ENCODE measurements at regions not wholly inside any gene's neighbourhood (a gene's known extent, or its start where the extent isn't known, plus 50 kb on each side); places are given as distances from the start of the nearest gene placed in this dataset.
"Not testable (repeated sequence)": the region's sequence is repeated elsewhere in the genome, so short reads cannot be mapped to it uniquely, and the experiment has no call there.

- Histone ChIP-seq H3K27ac (ENCODE audit: insufficient read depth, low read length) (no peak overlapping the region), H3K79me2 (ENCODE audit: control insufficient read depth, insufficient read depth, low read length) (no peaks in the 10 kb centered on the region), H3K4me1 (ENCODE audit: control insufficient read depth, extremely low read depth, insufficient read depth, low read length) (no peaks in the 10 kb centered on the region), H3K27me3 (ENCODE audit: control insufficient read depth, insufficient read depth, low read length) (no peaks in the 10 kb centered on the region), H4K20me1 (ENCODE audit: control insufficient read depth, extremely low read depth, insufficient read depth, low read length) (no peaks in the 10 kb centered on the region), H3K9ac (ENCODE audit: insufficient read depth, low read length) (no peak overlapping the region), H2AFZ (ENCODE audit: low read length) (no peak overlapping the region), H3K4me2 (ENCODE audit: extremely low read depth, insufficient read depth, low read length) (no peak overlapping the region), H3K4me3 (replicated peaks in 1 of 4; ENCODE audit: control extremely low read depth in 1 of 4, insufficient read depth in 1 of 4, low read depth in 3 of 4, low read length in 4 of 4) (no peak overlapping the region), H3K36me3 (ENCODE audit: control insufficient read depth, insufficient read depth, low read length) (no peaks in the 10 kb centered on the region), H3K9me3 (ENCODE audit: control insufficient read depth, insufficient read depth, low read depth, low read length) (no peaks in the 10 kb centered on the region)
- no peak for TF ChIP-seq EZH2 (IDR thresholded peaks at IDR 0.05; ENCODE audit: low read length, missing control alignments)
- TF ChIP-seq, protein P1, sequence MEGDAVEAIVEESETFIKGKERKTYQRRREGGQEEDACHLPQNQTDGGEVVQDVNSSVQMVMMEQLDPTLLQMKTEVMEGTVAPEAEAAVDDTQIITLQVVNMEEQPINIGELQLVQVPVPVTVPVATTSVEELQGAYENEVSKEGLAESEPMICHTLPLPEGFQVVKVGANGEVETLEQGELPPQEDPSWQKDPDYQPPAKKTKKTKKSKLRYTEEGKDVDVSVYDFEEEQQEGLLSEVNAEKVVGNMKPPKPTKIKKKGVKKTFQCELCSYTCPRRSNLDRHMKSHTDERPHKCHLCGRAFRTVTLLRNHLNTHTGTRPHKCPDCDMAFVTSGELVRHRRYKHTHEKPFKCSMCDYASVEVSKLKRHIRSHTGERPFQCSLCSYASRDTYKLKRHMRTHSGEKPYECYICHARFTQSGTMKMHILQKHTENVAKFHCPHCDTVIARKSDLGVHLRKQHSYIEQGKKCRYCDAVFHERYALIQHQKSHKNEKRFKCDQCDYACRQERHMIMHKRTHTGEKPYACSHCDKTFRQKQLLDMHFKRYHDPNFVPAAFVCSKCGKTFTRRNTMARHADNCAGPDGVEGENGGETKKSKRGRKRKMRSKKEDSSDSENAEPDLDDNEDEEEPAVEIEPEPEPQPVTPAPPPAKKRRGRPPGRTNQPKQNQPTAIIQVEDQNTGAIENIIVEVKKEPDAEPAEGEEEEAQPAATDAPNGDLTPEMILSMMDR (conservative IDR thresholded peaks at IDR 0.05 in 1 of 2, IDR thresholded peaks at IDR 0.05 in 1 of 2; ENCODE audit: low read depth in 1 of 2, low read length in 2 of 2), result no peak
- DNase-seq (ENCODE audit: low read depth in 2 of 2), result no peak
Observed at GRCh38 chr20:55090286-55090685, 614.9 kb downstream of the DOK5 start.

DNA sequence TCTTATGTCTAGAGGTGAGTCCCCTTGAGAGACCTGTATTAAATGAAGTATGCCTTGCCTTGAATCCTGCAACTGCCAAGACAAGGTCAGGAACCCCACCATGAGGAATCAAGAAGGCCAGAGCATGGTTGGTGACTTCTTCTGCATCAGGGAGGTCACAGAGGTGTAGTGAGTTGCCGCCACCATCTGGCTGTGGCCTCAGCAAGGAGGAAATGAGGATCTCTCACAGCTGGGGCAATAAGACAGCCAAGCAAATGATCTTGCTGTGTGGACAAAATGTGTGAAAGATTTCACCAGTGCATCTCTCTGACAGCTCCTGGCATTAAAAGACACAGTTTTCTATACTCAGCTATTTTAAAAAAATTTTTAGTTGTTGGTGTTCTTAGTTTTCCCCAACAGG, 611.0 kb downstream of the DOK5 start:
- no peaks in the 10 kb centered on the region for H3K36me3 ChIP-seq (ENCODE audit: control insufficient read depth, insufficient read depth, low read length)
- no peaks in the 10 kb centered on the region for H4K20me1 ChIP-seq (ENCODE audit: control insufficient read depth, extremely low read depth, insufficient read depth, low read length)
- H3K4me1 ChIP-seq (ENCODE audit: control insufficient read depth, extremely low read depth, insufficient read depth, low read length), result no peaks in the 10 kb centered on the region
- H3K4me3 ChIP-seq (replicated peaks in 1 of 4; ENCODE audit: control extremely low read depth in 1 of 4, insufficient read depth in 1 of 4, low read depth in 3 of 4, low read length in 4 of 4), result no peak overlapping the region
- H3K27me3 ChIP-seq (ENCODE audit: control insufficient read depth, insufficient read depth, low read length), result no peaks in the 10 kb centered on the region
- no peak for DNase-seq (ENCODE audit: low read depth in 2 of 2)
- H3K9ac ChIP-seq (ENCODE audit: insufficient read depth, low read length), result no peak overlapping the region
- H2AFZ ChIP-seq (ENCODE audit: low read length), result no peak overlapping the region
- no peak overlapping the region for H3K4me2 ChIP-seq (ENCODE audit: extremely low read depth, insufficient read depth, low read length)
- no peak for TF ChIP-seq EZH2 (IDR thresholded peaks at IDR 0.05; ENCODE audit: low read length, missing control alignments)
- TF ChIP-seq, protein P1 (conservative IDR thresholded peaks at IDR 0.05 in 1 of 2, IDR thresholded peaks at IDR 0.05 in 1 of 2; ENCODE audit: low read depth in 1 of 2, low read length in 2 of 2), result no peak
- no peak overlapping the region for H3K27ac ChIP-seq (ENCODE audit: insufficient read depth, low read length)
- no peaks in the 10 kb centered on the region for H3K79me2 ChIP-seq (ENCODE audit: control insufficient read depth, insufficient read depth, low read length)
- no peaks in the 10 kb centered on the region for H3K9me3 ChIP-seq (ENCODE audit: control insufficient read depth, insufficient read depth, low read depth, low read length)

DNA sequence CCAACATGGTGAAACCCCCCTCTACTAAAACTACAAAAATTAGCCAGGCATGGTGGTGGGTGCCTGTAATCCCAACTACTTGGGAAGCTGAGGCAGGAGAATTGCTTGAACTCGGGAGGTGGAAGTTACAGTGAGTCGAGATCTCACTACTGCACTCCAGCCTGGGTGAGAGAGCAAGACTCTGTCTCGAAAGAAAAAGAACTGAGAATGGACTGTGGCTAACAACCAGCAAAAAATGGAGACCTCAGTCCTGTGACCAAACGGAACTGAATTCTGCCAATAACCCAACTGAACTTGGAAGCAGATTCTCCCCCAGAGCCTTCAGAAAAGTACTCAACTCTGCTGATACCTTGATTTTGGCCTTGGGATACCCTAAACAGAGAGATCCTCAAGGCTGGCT, 604.5 kb downstream of the DOK5 start:
- H2AFZ ChIP-seq (ENCODE audit: low read length), result no peak overlapping the region
- no peaks in the 10 kb centered on the region for H3K27me3 ChIP-seq (ENCODE audit: control insufficient read depth, insufficient read depth, low read length)
- H3K27ac ChIP-seq (ENCODE audit: insufficient read depth, low read length), result no peak overlapping the region
- H3K4me3 ChIP-seq (replicated peaks in 1 of 4; ENCODE audit: control extremely low read depth in 1 of 4, insufficient read depth in 1 of 4, low read depth in 3 of 4, low read length in 4 of 4), result no peak overlapping the region
- H4K20me1 ChIP-seq (ENCODE audit: control insufficient read depth, extremely low read depth, insufficient read depth, low read length), result no peaks in the 10 kb centered on the region
- H3K9me3 ChIP-seq (ENCODE audit: control insufficient read depth, insufficient read depth, low read depth, low read length), result no peaks in the 10 kb centered on the region
- no peaks in the 10 kb centered on the region for H3K36me3 ChIP-seq (ENCODE audit: control insufficient read depth, insufficient read depth, low read length)
- no peak overlapping the region for H3K9ac ChIP-seq (ENCODE audit: insufficient read depth, low read length)
- H3K79me2 ChIP-seq (ENCODE audit: control insufficient read depth, insufficient read depth, low read length), result no peaks in the 10 kb centered on the region
- no peak overlapping the region for H3K4me2 ChIP-seq (ENCODE audit: extremely low read depth, insufficient read depth, low read length)
- DNase-seq (ENCODE audit: low read depth in 2 of 2), result no peak
- H3K4me1 ChIP-seq (ENCODE audit: control insufficient read depth, extremely low read depth, insufficient read depth, low read length), result no peaks in the 10 kb centered on the region
- TF ChIP-seq, protein P1 (conservative IDR thresholded peaks at IDR 0.05 in 1 of 2, IDR thresholded peaks at IDR 0.05 in 1 of 2; ENCODE audit: low read depth in 1 of 2, low read length in 2 of 2), result no peak
- TF ChIP-seq EZH2 (IDR thresholded peaks at IDR 0.05; ENCODE audit: low read length, missing control alignments), result no peak

DNA sequence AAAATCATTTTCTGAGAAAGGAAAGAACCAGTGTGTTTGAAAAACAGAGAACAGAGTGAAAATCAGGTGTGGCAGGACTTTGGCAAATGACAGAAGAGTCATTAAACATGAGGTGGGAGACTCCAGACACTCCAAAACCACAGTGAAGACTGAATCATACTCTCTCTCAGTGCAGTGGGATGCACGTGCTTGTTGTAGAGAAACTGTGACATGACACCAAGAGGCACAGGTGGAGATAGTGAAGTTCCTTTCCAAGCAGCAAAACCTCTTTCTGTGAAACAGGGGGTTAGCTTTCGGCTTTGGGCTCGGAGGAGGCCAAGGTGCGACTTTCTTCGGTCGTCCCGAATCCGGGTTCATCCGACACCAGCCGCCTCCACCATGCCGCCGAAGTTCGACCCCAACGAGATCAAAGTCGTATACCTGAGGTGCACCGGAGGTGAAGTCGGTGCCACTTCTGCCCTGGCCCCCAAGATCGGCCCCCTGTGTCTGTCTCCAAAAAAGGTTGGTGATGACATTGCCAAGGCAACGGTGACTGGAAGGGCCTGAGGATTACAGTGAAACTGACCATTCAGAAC, 599.0 kb downstream of the DOK5 start:
- not testable (repeated sequence) for H3K4me2 ChIP-seq (ENCODE audit: extremely low read depth, insufficient read depth, low read length); H3K9ac ChIP-seq (ENCODE audit: insufficient read depth, low read length); H2AFZ ChIP-seq (ENCODE audit: low read length); H3K4me1 ChIP-seq (ENCODE audit: control insufficient read depth, extremely low read depth, insufficient read depth, low read length); H3K27ac ChIP-seq (ENCODE audit: insufficient read depth, low read length); H3K9me3 ChIP-seq (ENCODE audit: control insufficient read depth, insufficient read depth, low read depth, low read length); DNase-seq (ENCODE audit: low read depth in 2 of 2); H3K4me3 ChIP-seq (replicated peaks in 1 of 4; ENCODE audit: control extremely low read depth in 1 of 4, insufficient read depth in 1 of 4, low read depth in 3 of 4, low read length in 4 of 4); H4K20me1 ChIP-seq (ENCODE audit: control insufficient read depth, extremely low read depth, insufficient read depth, low read length); H3K79me2 ChIP-seq (ENCODE audit: control insufficient read depth, insufficient read depth, low read length); H3K27me3 ChIP-seq (ENCODE audit: control insufficient read depth, insufficient read depth, low read length); H3K36me3 ChIP-seq (ENCODE audit: control insufficient read depth, insufficient read depth, low read length)

All from fibroblast of lung (primary cell).